WTC11 (cell line): ENCODE measurements at regions not wholly inside any gene's neighbourhood (a gene's known extent, or its start where the extent isn't known, plus 50 kb on each side); places are given as distances from the start of the nearest gene placed in this dataset.

Experiments used
- CBFB ChIP-seq: sonication (generic); formaldehyde crosslinking; IDR thresholded peaks from 2 replicates; pipeline ENCODE4 v1.8.1; 2022; ENCODE audit warnings: mild to moderate bottlenecking, low read depth, missing genetic modification reagents
- CTCF ChIP-seq: fragments of 200-600 bp; IDR thresholded peaks from 2 replicates; pipeline ENCODE4 v1.8.0; 2022; ENCODE audit warnings: antibody characterized with exemption
- GRHL2 ChIP-seq: fragments of 250-450 bp; sonication (Bioruptor Pico); IDR thresholded peaks from 2 replicates; pipeline ENCODE4 v1.8.0; 2022; ENCODE audit warnings: mild to moderate bottlenecking, moderate library complexity; ENCODE audit not compliant: insufficient replicate concordance, severe bottlenecking
- NR1H2 ChIP-seq: sonication (generic); formaldehyde crosslinking; IDR thresholded peaks from 2 replicates; pipeline ENCODE4 v1.9.0; 2021; ENCODE audit warnings: mild to moderate bottlenecking, moderate library complexity, missing genetic modification reagents
- PRDM15 ChIP-seq: sonication (generic); formaldehyde crosslinking; IDR thresholded peaks from 2 replicates; pipeline ENCODE4 v1.8.0; 2022; ENCODE audit warnings: missing genetic modification reagents
- SMAD3 ChIP-seq: sonication (generic); formaldehyde crosslinking; IDR thresholded peaks from 2 replicates; pipeline ENCODE4 v1.8.0; 2022; ENCODE audit warnings: missing genetic modification reagents, mild to moderate bottlenecking, borderline replicate concordance
- ZNF121 ChIP-seq: sonication (generic); formaldehyde crosslinking; IDR thresholded peaks from 2 replicates; pipeline ENCODE4 v1.8.0; 2023; ENCODE audit warnings: missing genetic modification reagents

GRCh38 chr22:48631288-48631863 lies 1196.3 kb downstream of the BRD1 start:
- TF ChIP-seq CTCF (no peak), NR1H2 (no peak), SMAD3 (CRISPR knock-in tag) (no peak), CBFB (no peak), GRHL2 (CRISPR knock-in tag) (no peak), ZNF121 (CRISPR knock-in tag) (no peak), PRDM15 (CRISPR knock-in tag) (no peak)
